Mucosa of rectum (tissue), 2 donors: ENCODE measurements at regions not wholly inside any gene's neighbourhood (a gene's known extent, or its start where the extent isn't known, plus 50 kb on each side); places are given as distances from the start of the nearest gene placed in this dataset.
"Not testable (repeated sequence)": the region's sequence is repeated elsewhere in the genome, so short reads cannot be mapped to it uniquely, and the experiment has no call there.

ENCODE experiments used
- H3K27ac ChIP-seq, 2 donors: one replicate each; pipeline ENCODE4 v1.7.0; 2013; ENCODE audit warnings: inconsistent platforms in 2 of 2, low read depth in 2 of 2, low read length in 2 of 2
- H3K27me3 ChIP-seq, 2 donors: one replicate each; pipeline ENCODE4 v1.7.0; 2013; ENCODE audit warnings: low read length in 2 of 2; ENCODE audit not compliant: control insufficient read depth in 2 of 2, insufficient read depth in 2 of 2
- H3K36me3 ChIP-seq, 2 donors: one replicate each; pipeline ENCODE4 v1.7.0; 2013; ENCODE audit warnings: low read length in 2 of 2; ENCODE audit not compliant: control insufficient read depth in 2 of 2, insufficient read depth in 2 of 2
- H3K4me1 ChIP-seq, 2 donors: one replicate each; pipeline ENCODE4 v1.7.0; 2013; ENCODE audit warnings: low read length in 2 of 2, mild to moderate bottlenecking in 1 of 2; ENCODE audit not compliant: control insufficient read depth in 2 of 2, insufficient read depth in 2 of 2
- H3K4me3 ChIP-seq, 2 donors: one replicate each; pipeline ENCODE4 v1.7.0; 2013; ENCODE audit warnings: low read length in 2 of 2
- H3K9ac ChIP-seq, 2 donors: one replicate each; pipeline ENCODE4 v1.7.0; 2013; ENCODE audit warnings: low read length in 2 of 2, low read depth in 1 of 2, mild to moderate bottlenecking in 1 of 2
- H3K9me3 ChIP-seq, 2 donors: one replicate each; pipeline ENCODE4 v1.7.0; 2013; ENCODE audit warnings: low read length in 2 of 2; ENCODE audit not compliant: control insufficient read depth in 2 of 2
- donor health status: healthy.
- donor health status: Normal muscosa, but diverticular disease.

DNA sequence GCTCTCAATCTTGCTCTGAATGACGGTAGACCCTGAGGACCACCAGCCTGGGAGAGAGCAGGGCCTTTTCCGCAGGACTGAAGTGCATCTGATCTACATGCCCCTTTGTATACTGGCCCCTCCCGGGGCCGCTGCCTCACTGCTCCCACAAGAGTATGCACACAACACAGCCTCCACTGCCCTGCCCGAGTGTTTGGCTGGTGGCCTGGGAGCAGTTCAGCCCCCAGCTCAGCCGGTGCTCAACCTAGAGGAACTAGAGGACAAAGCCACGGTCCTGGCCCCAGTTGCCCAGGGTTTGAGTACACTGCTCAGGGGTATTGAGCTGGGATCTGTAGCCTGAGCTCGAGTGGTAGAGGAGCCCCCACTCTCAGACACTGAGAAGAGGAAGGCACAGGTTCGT lies 118.9 kb upstream of the CAB39 start:
- peaks cover 2 to 4% of the 10 kb centered on the region in 2 donors for H3K4me1 ChIP-seq
- no peak overlapping the region for H3K4me3 ChIP-seq
- no peak overlapping the region for H3K27ac ChIP-seq
- H3K36me3 ChIP-seq = no peaks in the 10 kb centered on the region
- no peaks in the 10 kb centered on the region for H3K27me3 ChIP-seq
- H3K9me3 ChIP-seq = no peaks in the 10 kb centered on the region
- H3K9ac ChIP-seq = no peak overlapping the region

DNA sequence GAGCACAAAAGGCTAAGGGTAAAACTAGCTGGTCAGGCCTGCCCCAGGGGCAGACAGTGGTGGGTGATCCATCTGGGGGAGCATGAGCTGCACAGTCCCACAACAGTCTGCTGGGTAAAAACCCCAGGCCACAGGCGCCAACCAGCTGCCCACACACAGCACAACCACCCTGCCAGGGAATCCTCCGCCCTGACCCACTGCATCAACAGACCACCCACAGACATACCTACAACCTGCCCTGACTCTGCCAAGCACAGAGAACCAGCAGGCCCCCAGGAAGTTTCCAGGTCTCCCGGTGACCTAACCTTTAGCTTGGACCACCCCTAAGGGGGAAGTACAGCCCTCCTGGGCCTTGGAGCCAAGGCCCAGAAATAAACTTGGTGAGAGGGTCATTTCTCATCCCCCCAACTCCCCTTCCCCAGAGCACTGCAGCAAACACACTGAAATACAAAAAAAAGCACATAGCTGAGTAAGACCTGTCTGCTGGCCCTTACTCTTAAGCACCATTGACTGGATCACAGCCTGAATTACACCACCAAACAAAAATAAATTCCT lies 118.3 kb upstream of the CAB39 start:
- H3K9ac ChIP-seq = no peak overlapping the region

DNA sequence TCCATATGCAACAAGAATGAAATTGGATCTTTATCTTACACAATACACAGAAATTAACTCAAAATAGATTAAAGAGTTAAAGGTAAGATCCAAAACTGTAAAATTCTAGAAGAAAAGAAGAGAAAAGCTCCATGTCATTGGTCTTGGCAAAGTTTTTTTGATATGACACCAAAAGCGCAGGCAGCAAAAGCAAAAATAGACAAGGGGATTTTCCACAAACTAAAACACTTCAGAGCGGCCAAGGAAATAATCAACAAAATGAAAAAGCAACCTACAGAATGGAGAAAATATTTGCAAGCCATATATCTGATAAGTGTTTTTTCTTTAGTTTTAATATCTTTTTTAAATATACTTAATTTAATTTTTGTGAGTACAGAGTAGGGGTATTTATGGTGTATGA lies 112.8 kb upstream of the CAB39 start:
- Histone ChIP-seq H3K27ac (no peak overlapping the region), H3K4me1 (no peaks in the 10 kb centered on the region), H3K4me3 (no peak overlapping the region), H3K9ac (no peak overlapping the region), H3K9me3 (no peaks in the 10 kb centered on the region), H3K36me3 (no peaks in the 10 kb centered on the region), H3K27me3 (no peaks in the 10 kb centered on the region)

More for the DNA sequence above, 118.3 kb upstream of the CAB39 start:
- Histone ChIP-seq H3K4me1 (peaks cover 2 to 4% of the 10 kb centered on the region in 2 donors), H3K27ac (no peak overlapping the region), H3K36me3 (no peaks in the 10 kb centered on the region), H3K9me3 (no peaks in the 10 kb centered on the region), H3K27me3 (no peaks in the 10 kb centered on the region), H3K4me3 (no peak overlapping the region)

DNA sequence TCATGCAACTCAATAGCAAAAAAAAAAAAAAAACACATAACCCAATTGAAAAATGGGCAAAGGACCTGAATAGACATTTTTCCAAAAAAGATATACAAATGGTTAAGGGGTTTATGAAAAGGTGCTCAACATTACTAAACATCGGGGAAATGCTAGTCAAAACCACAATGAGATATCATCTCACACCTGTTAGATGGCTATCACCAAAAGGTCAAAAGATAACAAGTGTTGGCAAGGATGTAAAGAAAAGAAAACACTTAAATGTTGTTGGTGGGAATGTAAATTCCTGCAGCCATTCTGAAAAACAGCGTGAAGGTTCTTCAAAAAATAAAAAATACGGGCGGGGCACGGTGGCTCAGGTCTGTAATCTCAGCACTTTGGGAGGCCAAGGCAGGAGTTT lies 112.4 kb upstream of the CAB39 start:
- H3K27me3 ChIP-seq = no peaks in the 10 kb centered on the region
- H3K27ac ChIP-seq = peak overlapping the region in 1 of 2 donors; percentile 4
- H3K9ac ChIP-seq = no peak overlapping the region
- H3K4me3 ChIP-seq = no peak overlapping the region
- no peaks in the 10 kb centered on the region for H3K9me3 ChIP-seq
- no peaks in the 10 kb centered on the region for H3K4me1 ChIP-seq
- no peaks in the 10 kb centered on the region for H3K36me3 ChIP-seq

DNA sequence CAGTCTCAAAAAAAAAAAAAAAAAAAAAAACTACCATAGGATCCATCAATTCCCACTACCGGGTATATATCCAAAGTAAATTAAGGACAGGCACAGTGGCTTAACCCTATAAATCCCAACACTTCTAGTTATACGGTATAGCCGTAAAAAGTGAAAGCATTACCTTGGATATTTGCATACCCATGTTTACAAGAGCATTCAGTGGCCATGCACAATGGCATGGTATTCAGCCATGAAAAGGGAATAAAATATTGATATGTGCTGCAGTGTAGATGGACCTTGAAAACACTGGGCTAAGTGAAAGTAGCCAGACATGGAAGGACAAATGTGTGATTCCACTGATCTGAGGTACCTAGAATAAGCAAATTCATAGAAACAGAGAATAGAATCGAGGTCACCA lies 111.8 kb upstream of the CAB39 start:
- no peaks in the 10 kb centered on the region for H3K4me1 ChIP-seq
- H3K9me3 ChIP-seq = no peaks in the 10 kb centered on the region
- peak overlapping the region in 1 of 2 donors; percentile 25 for H3K27ac ChIP-seq
- H3K27me3 ChIP-seq = no peaks in the 10 kb centered on the region
- H3K36me3 ChIP-seq = no peaks in the 10 kb centered on the region
- no peak overlapping the region for H3K4me3 ChIP-seq
- no peak overlapping the region for H3K9ac ChIP-seq

DNA sequence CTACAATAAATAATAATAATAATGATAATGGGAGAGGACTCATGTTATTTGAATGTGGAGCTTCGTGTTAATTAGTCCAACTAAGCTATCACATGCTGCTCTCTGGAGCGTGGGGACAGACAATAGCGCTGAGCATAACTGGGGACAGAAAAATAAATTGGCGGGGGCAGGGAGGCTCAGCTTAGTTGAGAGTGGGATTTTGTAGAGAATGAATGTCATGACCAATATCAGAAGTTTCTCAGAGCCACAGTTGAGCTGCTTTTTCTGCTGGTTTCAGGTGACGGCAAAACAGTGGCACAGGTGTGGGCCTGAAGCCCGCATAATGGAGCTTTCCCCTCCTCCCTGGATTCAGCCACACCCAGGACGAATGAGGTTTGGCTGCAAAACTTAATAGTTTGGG lies 111.1 kb upstream of the CAB39 start:
- H3K27ac ChIP-seq = peak overlapping the region in 1 of 2 donors; percentile 58
- no peaks in the 10 kb centered on the region for H3K4me1 ChIP-seq
- H3K36me3 ChIP-seq = no peaks in the 10 kb centered on the region

DNA sequence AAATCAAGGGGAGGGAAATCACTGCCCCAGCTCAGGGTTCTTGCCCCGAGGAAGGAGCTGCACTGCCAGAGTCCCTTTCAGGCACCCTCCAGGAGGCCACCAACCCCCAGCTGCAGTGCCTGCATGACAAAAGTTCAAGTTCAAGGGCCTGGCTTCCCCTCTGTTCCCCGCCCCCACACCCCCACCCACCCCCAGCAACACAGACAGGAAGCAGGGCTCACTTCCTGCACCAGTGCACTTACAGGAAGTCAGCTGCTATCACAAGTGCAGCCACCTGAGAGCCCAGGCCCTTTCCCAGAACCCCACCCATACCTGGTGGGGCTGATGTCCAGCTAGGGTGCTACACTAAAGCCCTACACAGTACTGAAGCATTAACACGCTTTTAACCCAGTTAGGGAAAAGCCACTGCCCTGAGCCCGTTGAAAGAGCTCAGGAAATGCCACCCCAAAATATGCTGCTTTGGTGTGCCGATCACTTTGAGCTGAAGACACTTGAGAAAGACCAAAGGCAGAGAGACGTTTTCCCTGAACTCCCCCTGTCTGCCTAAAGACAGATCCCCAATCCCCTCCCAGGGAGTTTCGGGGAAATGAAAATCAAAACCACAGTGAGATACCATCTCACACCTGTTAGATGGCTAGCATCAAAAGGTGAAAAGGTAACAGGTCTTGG lies 109.9 kb upstream of the CAB39 start:
- Histone ChIP-seq H3K27ac (peak overlapping the region in 1 of 2 donors; percentile 49), H3K9ac (no peak overlapping the region), H3K4me1 (no peaks in the 10 kb centered on the region), H3K27me3 (no peaks in the 10 kb centered on the region), H3K36me3 (no peaks in the 10 kb centered on the region), H3K4me3 (no peak overlapping the region), H3K9me3 (no peaks in the 10 kb centered on the region)

More for the DNA sequence above, 111.1 kb upstream of the CAB39 start:
- Histone ChIP-seq H3K9me3 (no peaks in the 10 kb centered on the region), H3K27me3 (no peaks in the 10 kb centered on the region), H3K4me3 (no peak overlapping the region), H3K9ac (no peak overlapping the region)

DNA sequence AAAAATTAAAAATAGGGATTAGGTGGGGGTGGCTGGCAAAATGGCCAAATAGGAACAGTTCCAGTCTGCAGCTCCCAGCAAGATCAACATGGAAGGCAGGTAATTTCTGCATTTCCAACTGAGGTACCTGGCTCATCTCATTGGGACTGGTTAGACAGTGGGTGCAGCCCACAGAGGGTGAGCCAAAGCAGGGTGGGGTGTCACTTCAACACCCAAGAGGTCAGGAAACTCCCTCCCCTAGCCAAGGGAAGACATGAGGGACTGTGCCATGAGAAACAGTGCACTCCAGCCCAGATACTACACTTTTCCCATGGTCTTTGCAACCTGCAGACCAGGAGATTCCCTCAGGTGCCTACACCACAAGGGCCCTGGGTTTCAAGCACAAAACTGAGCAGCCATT lies 109.3 kb upstream of the CAB39 start:
- peak overlapping the region in 1 of 2 donors; percentile 49 for H3K27ac ChIP-seq
- H3K27me3 ChIP-seq, H3K9me3 ChIP-seq, H3K9ac ChIP-seq, H3K4me1 ChIP-seq, H3K36me3 ChIP-seq, H3K4me3 ChIP-seq: not testable (repeated sequence)

DNA sequence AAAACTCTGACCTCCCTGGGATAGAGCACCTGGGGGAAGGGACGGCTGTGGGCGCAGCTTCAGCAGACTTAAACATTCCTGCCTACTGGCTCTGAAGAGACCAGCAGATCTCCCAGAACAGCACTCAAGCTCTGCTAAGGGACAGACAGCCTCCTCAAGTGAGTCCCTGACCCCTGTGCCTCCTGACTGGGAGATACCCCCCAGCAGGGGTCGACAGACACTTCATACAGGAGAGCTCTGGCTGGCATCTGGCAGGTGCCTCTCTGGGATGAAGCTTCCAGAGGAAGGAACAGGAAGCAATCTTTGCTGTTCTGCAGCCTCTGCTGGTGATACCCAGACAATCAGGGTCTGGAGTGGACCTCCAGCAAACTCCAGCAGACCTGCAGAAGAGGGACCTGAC lies 108.5 kb upstream of the CAB39 start:
- H3K9me3 ChIP-seq, H3K27me3 ChIP-seq, H3K9ac ChIP-seq, H3K27ac ChIP-seq, H3K36me3 ChIP-seq, H3K4me1 ChIP-seq, H3K4me3 ChIP-seq: not testable (repeated sequence)

DNA sequence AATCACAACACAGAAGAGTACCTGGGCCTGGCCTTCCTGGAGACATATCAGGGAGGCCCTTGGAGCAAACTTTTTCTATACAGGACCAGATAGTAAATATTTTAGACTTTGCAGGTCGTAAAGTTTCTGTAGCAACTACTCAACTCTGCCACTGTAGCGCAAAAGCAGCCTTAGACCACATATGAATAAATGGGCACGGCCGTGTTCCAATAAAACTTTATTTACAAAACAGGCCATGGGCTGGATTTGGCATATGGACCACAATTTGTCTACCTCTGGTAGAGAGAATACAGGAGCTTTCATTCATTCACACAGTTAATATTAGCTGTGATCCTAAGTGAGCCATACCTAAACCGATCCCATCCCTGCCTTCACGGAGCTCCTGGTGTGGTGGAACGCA lies 98.6 kb upstream of the CAB39 start:
- Histone ChIP-seq H3K27ac (no peak overlapping the region), H3K9me3 (no peaks in the 10 kb centered on the region), H3K27me3 (no peaks in the 10 kb centered on the region)

More for the DNA sequence above, 98.6 kb upstream of the CAB39 start:
- H3K36me3 ChIP-seq = no peaks in the 10 kb centered on the region
- H3K9ac ChIP-seq = no peak overlapping the region
- H3K4me1 ChIP-seq = peaks cover 0 to 4% of the 10 kb centered on the region in 2 donors
- H3K4me3 ChIP-seq = no peak overlapping the region
